ENCODE measurements at regions not wholly inside any gene's neighbourhood (a gene's known extent, or its start where the extent isn't known, plus 50 kb on each side); places are given as distances from the start of the nearest gene placed in this dataset.

DNA sequence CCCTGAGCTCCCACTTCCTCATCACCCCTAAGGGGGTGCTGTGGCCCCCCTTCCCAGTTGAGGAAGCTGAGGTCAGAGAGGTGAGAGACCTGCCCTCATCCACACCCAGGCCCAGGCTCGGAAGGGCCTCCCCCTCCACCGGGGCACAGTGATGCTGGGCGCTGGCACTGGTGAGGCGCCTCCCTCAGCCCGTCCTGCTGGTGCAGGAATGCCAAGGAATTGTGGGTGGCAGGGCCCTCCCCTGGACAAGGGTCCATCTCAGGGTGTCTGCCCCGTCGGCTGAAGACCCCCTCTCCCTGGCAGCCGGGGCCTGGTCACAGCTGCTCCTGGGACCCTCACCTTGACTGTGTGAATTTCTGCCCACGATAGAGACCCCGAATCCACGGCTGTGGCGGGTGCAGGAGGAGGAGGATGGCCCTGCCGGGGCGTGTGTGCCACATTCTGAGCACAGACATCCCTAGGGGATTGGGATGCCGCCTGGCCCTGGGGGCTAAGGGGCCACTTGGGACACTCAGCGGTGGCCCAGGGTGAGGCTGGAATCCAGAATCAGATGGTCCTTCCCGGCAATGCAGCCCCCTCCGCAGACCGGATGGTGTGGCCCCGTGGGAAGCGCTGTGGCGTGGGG, 70.2 kb upstream of the GATA5 start:
- POLR2A ChIA-PET: no interaction called here

DNA sequence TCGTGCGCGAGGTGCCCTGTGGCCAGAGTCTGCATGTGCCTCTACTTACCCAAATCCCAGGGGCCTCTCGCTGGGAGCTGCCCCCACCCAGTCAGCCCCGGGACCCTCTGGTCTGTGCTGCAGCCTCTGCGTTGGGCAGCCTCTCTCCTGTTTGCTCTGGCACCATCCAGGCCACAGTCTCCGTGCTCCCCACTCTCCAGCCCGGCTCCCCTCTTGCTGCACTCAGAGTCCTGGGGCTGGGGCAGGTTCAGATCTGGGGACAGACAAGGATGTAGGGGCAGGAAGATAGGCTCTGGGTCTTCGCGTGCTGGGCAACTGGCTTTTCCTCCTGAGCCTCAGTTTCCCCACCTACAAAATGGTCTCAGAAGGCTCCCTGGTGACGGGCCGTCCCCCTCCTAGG, 70.8 kb upstream of the GATA5 start:
- no peak for DNase-seq (ENCODE audit: extremely low spot score)
- ChIA-PET CTCF (no interaction called here), POLR2A (no interaction called here)

More for the DNA sequence above, 70.2 kb upstream of the GATA5 start:
- TF ChIP-seq CTCF (IDR thresholded peaks at IDR 0.05; ENCODE audit: control extremely low read depth, extremely low read depth, low read depth, missing control alignments): no peak
- no peak for DNase-seq (ENCODE audit: extremely low spot score)
- CTCF ChIA-PET: no interaction called here

GRCh38 chr20:62547364-62547763, 71.6 kb upstream of the GATA5 start:
- CTCF ChIA-PET: no interaction called here
- POLR2A ChIA-PET: no interaction called here
- DNase-seq (ENCODE audit: extremely low spot score): no peak
- no peak for TF ChIP-seq CTCF (IDR thresholded peaks at IDR 0.05; ENCODE audit: control extremely low read depth, extremely low read depth, low read depth, missing control alignments)

More for the DNA sequence above, 70.8 kb upstream of the GATA5 start:
- no peak for TF ChIP-seq CTCF (IDR thresholded peaks at IDR 0.05; ENCODE audit: control extremely low read depth, extremely low read depth, low read depth, missing control alignments)

DNA sequence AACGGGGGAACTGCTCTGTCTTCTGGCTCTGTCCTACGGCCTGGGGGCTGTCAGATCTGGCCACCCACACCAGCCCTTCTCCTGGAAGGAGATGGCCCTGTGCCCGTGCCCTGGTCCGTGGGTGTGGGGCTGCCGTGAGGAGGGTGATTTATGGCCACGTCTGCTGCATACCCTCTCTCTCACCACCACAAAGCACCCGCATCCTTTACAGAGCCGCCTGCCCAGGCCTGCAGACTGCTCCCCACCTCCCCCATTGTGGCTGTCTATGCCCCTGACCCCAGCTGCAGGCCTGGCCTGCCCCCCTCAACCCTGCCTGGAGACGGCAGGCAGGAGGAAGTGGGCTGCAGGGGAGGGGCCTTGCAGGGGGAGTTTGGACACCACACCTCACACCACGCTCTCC, 72.7 kb upstream of the GATA5 start:
- TF ChIP-seq CTCF (IDR thresholded peaks at IDR 0.05; ENCODE audit: control extremely low read depth, extremely low read depth, low read depth, missing control alignments): no peak
- CTCF ChIA-PET: no interaction called here
- DNase-seq (ENCODE audit: extremely low spot score): no peak
- POLR2A ChIA-PET: no interaction called here

- CTCF ChIA-PET: no interaction called here
- POLR2A ChIA-PET: no interaction called here
- no peak for TF ChIP-seq CTCF (IDR thresholded peaks at IDR 0.05; ENCODE audit: control extremely low read depth, extremely low read depth, low read depth, missing control alignments)
- no peak for DNase-seq (ENCODE audit: extremely low spot score)
These were observed 73.2 kb upstream of the GATA5 start for GRCh38 chr20:62549029-62549428.

- DNase-seq (ENCODE audit: extremely low spot score): no peak
- TF ChIP-seq CTCF (IDR thresholded peaks at IDR 0.05; ENCODE audit: control extremely low read depth, extremely low read depth, low read depth, missing control alignments): no peak
- ChIA-PET POLR2A (no interaction called here), CTCF (no interaction called here)
These were observed 73.8 kb upstream of the GATA5 start for GRCh38 chr20:62549499-62550086.
